ENCODE measurements at regions not wholly inside any gene's neighbourhood (a gene's known extent, or its start where the extent isn't known, plus 50 kb on each side); places are given as distances from the start of the nearest gene placed in this dataset.

GRCh38 chr6:138036111-138036510, 71.1 kb downstream of the PERP start:
- TF ChIP-seq FOXM1 (IDR thresholded peaks at IDR 0.05; ENCODE audit: borderline replicate concordance, low read depth) = no peak
- TF ChIP-seq TAF1 (IDR thresholded peaks at IDR 0.05; ENCODE audit: low read depth) = no peak
- TF ChIP-seq TCF12 (IDR thresholded peaks at IDR 0.05; ENCODE audit: low read depth) = no peak
- no peak for TF ChIP-seq CEBPB (IDR thresholded peaks at IDR 0.05)
- TF ChIP-seq RAD21 (IDR thresholded peaks at IDR 0.05; ENCODE audit: low read depth) = no peak; the same call in 1 of the 2 replicates
- TF ChIP-seq TEAD4 (IDR thresholded peaks at IDR 0.05) = no peak
- TF ChIP-seq EGR1 (IDR thresholded peaks at IDR 0.05) = no peak
- no peak for TF ChIP-seq REST (IDR thresholded peaks at IDR 0.05; ENCODE audit: low read depth)
- TF ChIP-seq YY1 (IDR thresholded peaks at IDR 0.05; ENCODE audit: low read depth) = no peak
- TF ChIP-seq MAX (IDR thresholded peaks at IDR 0.05) = no peak
- no peak for TF ChIP-seq ZBTB7A (IDR thresholded peaks at IDR 0.05; ENCODE audit: low read depth)
- TF ChIP-seq NFIC (IDR thresholded peaks at IDR 0.05) = no peak
- TF ChIP-seq USF1 (IDR thresholded peaks at IDR 0.05) = no peak

- TF ChIP-seq YY1 (IDR thresholded peaks at IDR 0.05; ENCODE audit: low read depth) (no peak), ZBTB7A (IDR thresholded peaks at IDR 0.05; ENCODE audit: low read depth) (no peak), TCF12 (IDR thresholded peaks at IDR 0.05; ENCODE audit: low read depth) (no peak), EGR1 (IDR thresholded peaks at IDR 0.05) (no peak), EP300 (IDR thresholded peaks at IDR 0.05; ENCODE audit: borderline replicate concordance) (no peak), CREB1 (IDR thresholded peaks at IDR 0.05; ENCODE audit: low read depth) (no peak), FOXM1 (IDR thresholded peaks at IDR 0.05; ENCODE audit: borderline replicate concordance, low read depth) (no peak), CEBPB (IDR thresholded peaks at IDR 0.05) (no peak), TEAD4 (IDR thresholded peaks at IDR 0.05) (no peak), USF1 (IDR thresholded peaks at IDR 0.05) (no peak), TAF1 (IDR thresholded peaks at IDR 0.05; ENCODE audit: low read depth) (no peak), MAX (IDR thresholded peaks at IDR 0.05) (no peak), RAD21 (IDR thresholded peaks at IDR 0.05; ENCODE audit: low read depth) (no peak), NFIC (IDR thresholded peaks at IDR 0.05) (no peak)
Measured at GRCh38 chr6:138037009-138037504, 70.2 kb downstream of the PERP start.

GRCh38 chr6:138038142-138038870, 68.9 kb downstream of the PERP start:
- TF ChIP-seq CREB1 (IDR thresholded peaks at IDR 0.05; ENCODE audit: low read depth) = no peak

All from Ishikawa (cell line).